HepG2 (cell line): ENCODE measurements at regions not wholly inside any gene's neighbourhood (a gene's known extent, or its start where the extent isn't known, plus 50 kb on each side); places are given as distances from the start of the nearest gene placed in this dataset.

Experiments
- ATAC-seq: fragments of 200-7000 bp; cut with Tn5 transposase; 3 replicates; pipeline ENCODE4 v1.9.1; 2020; ENCODE audit warnings: mild to moderate bottlenecking, moderate library complexity
- BruUV-seq: library from RNA; stranded (reverse); fragments of 400-500 nt; replicated peaks from 2 replicates; lab custom pipeline; 2021; lab: Mats Ljungman, UMichigan
- CTCF ChIA-PET: fragments of 300-600 bp; formaldehyde crosslinking; extraction: SDS; loops from one replicate; lab custom pipeline; 2021; ENCODE audit warnings: low total read pairs, inconsistent platforms, low intra/inter-chr PET ratio; lab: Yijun Ruan, JAX
- POLR2A ChIA-PET: fragments of 350-600 bp; sonication (Branson Sonifier 250); formaldehyde crosslinking; loops from one replicate; lab custom pipeline; 2020; ENCODE audit warnings: antibody characterized with exemption, inconsistent platforms; lab: Yijun Ruan, JAX
- DNase-seq: peaks from one replicate; pipeline ENCODE4 v3.0.0-alpha.2; 2015; ENCODE audit warnings: low spot score
- FAIRE-seq: peaks from 3 replicates; lab custom pipeline; 2011; peaks lifted over from hg19 to GRCh38; lab: Jason Lieb, UNC
- H2AFZ ChIP-seq: one replicate; pipeline ENCODE4 v1.6.1; 2011; ENCODE audit warnings: low read length, inconsistent platforms
- H3K27ac ChIP-seq: fragments of 300-600 bp; 3 replicates; pipeline ENCODE4 v1.8.0; 2011; ENCODE audit warnings: mixed run types, mild to moderate bottlenecking, mixed read lengths, low read length, inconsistent platforms; ENCODE audit not compliant: insufficient read depth; ENCODE audit errors: extremely low read length
- H3K27me3 ChIP-seq, 2 experiments: fragments of 200-600 bp in 1 of 2; 2 replicates in 1 of 2; 3 replicates in 1 of 2; pipeline versions ENCODE4 v1.6.0 to v1.8.0; 2011; ENCODE audit warnings: low read length in 2 of 2, mild to moderate bottlenecking in 2 of 2, moderate library complexity in 2 of 2, inconsistent platforms in 1 of 2; ENCODE audit not compliant: insufficient read depth in 2 of 2, control insufficient read depth in 1 of 2
- H3K36me3 ChIP-seq, 2 experiments: fragments of 200-600 bp in 1 of 2; replicated peaks in 1 of 2; 2 replicates in 1 of 2; 3 replicates in 1 of 2; pipeline versions ENCODE4 v1.5.1 to v1.8.0; 2011; ENCODE audit warnings: low read length in 2 of 2, inconsistent platforms in 1 of 2; ENCODE audit not compliant: insufficient read depth in 2 of 2, control insufficient read depth in 1 of 2
- H3K4me1 ChIP-seq: 2 replicates; pipeline ENCODE4 v1.5.1; 2012; ENCODE audit warnings: low read length, inconsistent platforms; ENCODE audit not compliant: insufficient read depth
- H3K4me2 ChIP-seq: 2 replicates; pipeline ENCODE4 v1.6.0; 2011; ENCODE audit warnings: low read depth, low read length, inconsistent platforms
- H3K4me3 ChIP-seq, 3 experiments: fragments of 200-600 bp in 1 of 3; sonication (generic), shearing (Covaris generic) in 1 of 3; replicated peaks in 1 of 3; 2 replicates each; pipeline ENCODE4 v1.5.1; 2011 to 2016; ENCODE audit warnings: low read length in 3 of 3, inconsistent platforms in 2 of 3, low read depth in 2 of 3, mild to moderate bottlenecking in 2 of 3, control low read depth in 1 of 3, mixed read lengths in 1 of 3; ENCODE audit not compliant: insufficient read depth in 1 of 3
- H3K79me2 ChIP-seq: one replicate; pipeline ENCODE4 v1.6.1; 2011; ENCODE audit warnings: low read length, inconsistent platforms; ENCODE audit not compliant: insufficient read depth
- H3K9ac ChIP-seq: 2 replicates; pipeline ENCODE4 v1.6.0; 2011; ENCODE audit warnings: mild to moderate bottlenecking, low read depth, low read length, inconsistent platforms; ENCODE audit not compliant: insufficient read depth
- H3K9me3 ChIP-seq: 2 replicates; pipeline ENCODE4 v1.5.1; 2012; ENCODE audit warnings: mild to moderate bottlenecking, low read length
- H4K20me1 ChIP-seq: 2 replicates; pipeline ENCODE4 v1.6.0; 2011; ENCODE audit warnings: inconsistent platforms, mild to moderate bottlenecking, low read length, moderate library complexity; ENCODE audit not compliant: insufficient read depth
- ATF2 ChIP-seq: sonication (generic); formaldehyde crosslinking; IDR thresholded peaks from 2 replicates; pipeline ENCODE4 v1.4.0; 2020; ENCODE audit warnings: missing genetic modification reagents
- LRRFIP1 ChIP-seq: sonication (generic); formaldehyde crosslinking; conservative IDR thresholded peaks from 2 replicates; pipeline ENCODE4 v1.4.0; 2020; ENCODE audit warnings: missing genetic modification reagents
- MAFK ChIP-seq, 2 experiments: IDR thresholded peaks in 1 of 2; conservative IDR thresholded peaks in 1 of 2; 2 replicates each; pipeline ENCODE4 v1.6.1; 2011; ENCODE audit warnings: improper control_type of control experiment in 2 of 2, low read length in 2 of 2
- SMC3 ChIP-seq: IDR thresholded peaks from 2 replicates; pipeline ENCODE4 v1.6.1; 2011; ENCODE audit warnings: low read length, improper control_type of control experiment
- ZFY ChIP-seq: sonication (generic); formaldehyde crosslinking; IDR thresholded peaks from 2 replicates; pipeline ENCODE4 v1.4.0; 2020; ENCODE audit warnings: missing genetic modification reagents
- WGBS: methylation state at CpG from one replicate; pipeline ENCODE4 v1.1.6; 2017; ENCODE audit warnings: low lambda C conversion rate; 5-methylcytosine and 5-hydroxymethylcytosine counted together
- in situ Hi-C: cut with HindIII; loops from 2 replicates; pipeline ENCODE4 v1.10.0; 2017; ENCODE audit warnings: low pct_unique_long_range_greater_than_20kb; ENCODE audit not compliant: extremely low pct_ligation_motif_present
- intact Hi-C: fragments of 100-400 bp; cut with micrococcal nuclease; formaldehyde crosslinking; loops from one replicate; pipeline ENCODE4 v1.10.0; 2022; ENCODE audit not compliant: unreplicated experiment

- intact Hi-C loops (no loop called here), in situ Hi-C loops (no loop called here)
- H3K4me3 ChIP-seq, result no peak overlapping the region
- 0 out of 2 replicates have a peak, but pooled peaks cover under 1% of the 10 kb centered on the region for H3K4me1 ChIP-seq
- no TSS peak for BruUV-seq
- CTCF ChIA-PET, result no interaction called here
- H3K9ac ChIP-seq, result no peak overlapping the region
- WGBS, result 78% methylated on average over 1 of the region's 1 CpG
- no peak for ATAC-seq
- no peaks in the 10 kb centered on the region for H3K36me3 ChIP-seq
- no peaks in the 10 kb centered on the region for H3K79me2 ChIP-seq
- H3K27ac ChIP-seq, result no peak overlapping the region
- no peak for FAIRE-seq
- H4K20me1 ChIP-seq, result no peaks in the 10 kb centered on the region
- H3K27me3 ChIP-seq, result no peaks in the 10 kb centered on the region
- no peak overlapping the region for H3K4me2 ChIP-seq
- DNase-seq, result peak; percentile 15
- H2AFZ ChIP-seq, result no peak overlapping the region
- TF ChIP-seq ZFY (CRISPR knock-in tag) (no peak), LRRFIP1 (CRISPR knock-in tag) (no peak)
- POLR2A ChIA-PET, result no interaction called here
- no peaks in the 10 kb centered on the region for H3K9me3 ChIP-seq
These were observed 372.3 kb upstream of the KITLG start for GRCh38 chr12:88952562-88952942.

GRCh38 chr12:88951860-88952561 is 371.7 kb upstream of the KITLG start:
- Histone ChIP-seq H3K4me1 (no peaks in the 10 kb centered on the region), H3K9ac (no peak overlapping the region), H4K20me1 (no peaks in the 10 kb centered on the region), H3K27ac (no peak overlapping the region), H3K27me3 (no peaks in the 10 kb centered on the region), H3K9me3 (no peaks in the 10 kb centered on the region), H3K4me2 (no peak overlapping the region), H3K4me3 (no peak overlapping the region), H3K36me3 (no peaks in the 10 kb centered on the region), H2AFZ (no peak overlapping the region), H3K79me2 (no peaks in the 10 kb centered on the region)
- intact Hi-C loops, result no loop called here
- ChIA-PET POLR2A (no interaction called here), CTCF (no interaction called here)
- FAIRE-seq (no peak), ATAC-seq (no peak), DNase-seq (no peak)
- in situ Hi-C loops, result no loop called here
- TF ChIP-seq MAFK (conservative IDR thresholded peaks at IDR 0.05 in 1 of 2, IDR thresholded peaks at IDR 0.05 in 1 of 2; ENCODE audit: low read length in 2 of 2) (0 out of 4 replicates have a peak, but pooled peaks of 1 of the 2 experiments have one; percentile 2), ATF2 (no peak), SMC3 (no peak)
- BruUV-seq, result no TSS peak
- WGBS, result 9% methylated on average over 2 of the region's 2 CpGs
